DND-41 (cell line): ENCODE measurements at regions not wholly inside any gene's neighbourhood (a gene's known extent, or its start where the extent isn't known, plus 50 kb on each side); places are given as distances from the start of the nearest gene placed in this dataset.

ENCODE experiments used
- ATAC-seq: fragments of 200-7000 bp; cut with Tn5 transposase; 3 replicates; pipeline ENCODE4 v1.9.1; 2021; ENCODE audit warnings: low read depth; ENCODE audit not compliant: insufficient read depth
- DNase-seq: peaks from one replicate; pipeline ENCODE4 v3.0.0-alpha.2; 2020
- H2AFZ ChIP-seq: 2 replicates; pipeline ENCODE4 v1.6.0; 2012; ENCODE audit warnings: low read depth, low read length
- H3K27ac ChIP-seq: 2 replicates; pipeline ENCODE4 v1.5.1; 2012; ENCODE audit warnings: low read length, inconsistent platforms
- H3K27me3 ChIP-seq: fragments of 200-600 bp; sonication (generic); 2 replicates; pipeline ENCODE4 v1.6.0; 2012; ENCODE audit warnings: low read length, mild to moderate bottlenecking, inconsistent platforms; ENCODE audit not compliant: insufficient read depth, poor library complexity
- H3K36me3 ChIP-seq: 2 replicates; pipeline ENCODE4 v1.5.1; 2012; ENCODE audit warnings: low read length, inconsistent platforms; ENCODE audit not compliant: insufficient read depth
- H3K4me1 ChIP-seq: 2 replicates; pipeline ENCODE4 v1.5.1; 2012; ENCODE audit warnings: mild to moderate bottlenecking, low read length; ENCODE audit not compliant: insufficient read depth
- H3K4me2 ChIP-seq: 2 replicates; pipeline ENCODE4 v1.6.0; 2012; ENCODE audit warnings: mild to moderate bottlenecking, moderate library complexity, low read length, inconsistent platforms; ENCODE audit not compliant: insufficient read depth
- H3K4me3 ChIP-seq, 2 experiments: fragments of 200-600 bp in 1 of 2; shearing (Covaris generic) in 1 of 2; 2 replicates each; pipeline ENCODE4 v1.5.1; 2012 to 2016; ENCODE audit warnings: inconsistent platforms in 2 of 2, low read length in 2 of 2, mild to moderate bottlenecking in 2 of 2, low read depth in 1 of 2, moderate library complexity in 1 of 2
- H3K79me2 ChIP-seq: 2 replicates; pipeline ENCODE4 v1.6.0; 2012; ENCODE audit warnings: low read length, inconsistent platforms; ENCODE audit not compliant: insufficient read depth
- H3K9ac ChIP-seq: 2 replicates; pipeline ENCODE4 v1.6.0; 2012; ENCODE audit warnings: low read depth, mild to moderate bottlenecking, inconsistent platforms, low read length, moderate library complexity
- H3K9me3 ChIP-seq: 2 replicates; pipeline ENCODE4 v1.5.1; 2012; ENCODE audit warnings: low read length, moderate library complexity, mild to moderate bottlenecking, inconsistent platforms; ENCODE audit not compliant: insufficient read depth, severe bottlenecking
- H4K20me1 ChIP-seq: 2 replicates; pipeline ENCODE4 v1.6.0; 2012; ENCODE audit warnings: low read length; ENCODE audit not compliant: insufficient read depth
- EZH2 ChIP-seq: IDR thresholded peaks from 3 replicates; pipeline ENCODE4 v1.6.1; 2012; ENCODE audit warnings: borderline replicate concordance, low read depth, mild to moderate bottlenecking, moderate library complexity, low read length, inconsistent platforms; ENCODE audit not compliant: severe bottlenecking
- TF ChIP-seq, protein P1 (sequence below): IDR thresholded peaks from 2 replicates; pipeline ENCODE4 v1.5.1; 2012; ENCODE audit warnings: borderline replicate concordance, low read length, moderate library complexity, mild to moderate bottlenecking; ENCODE audit not compliant: poor library complexity, severe bottlenecking; ENCODE audit errors: extremely low read depth

- Histone ChIP-seq H3K9ac (no peak overlapping the region), H3K9me3 (no peaks in the 10 kb centered on the region), H3K4me1 (no peaks in the 10 kb centered on the region), H3K4me2 (no peak overlapping the region), H3K27me3 (no peaks in the 10 kb centered on the region), H3K36me3 (no peaks in the 10 kb centered on the region), H3K4me3 (no peak overlapping the region), H3K79me2 (no peaks in the 10 kb centered on the region), H3K27ac (no peak overlapping the region), H2AFZ (no peak overlapping the region), H4K20me1 (no peaks in the 10 kb centered on the region)
- TF ChIP-seq, protein P1, sequence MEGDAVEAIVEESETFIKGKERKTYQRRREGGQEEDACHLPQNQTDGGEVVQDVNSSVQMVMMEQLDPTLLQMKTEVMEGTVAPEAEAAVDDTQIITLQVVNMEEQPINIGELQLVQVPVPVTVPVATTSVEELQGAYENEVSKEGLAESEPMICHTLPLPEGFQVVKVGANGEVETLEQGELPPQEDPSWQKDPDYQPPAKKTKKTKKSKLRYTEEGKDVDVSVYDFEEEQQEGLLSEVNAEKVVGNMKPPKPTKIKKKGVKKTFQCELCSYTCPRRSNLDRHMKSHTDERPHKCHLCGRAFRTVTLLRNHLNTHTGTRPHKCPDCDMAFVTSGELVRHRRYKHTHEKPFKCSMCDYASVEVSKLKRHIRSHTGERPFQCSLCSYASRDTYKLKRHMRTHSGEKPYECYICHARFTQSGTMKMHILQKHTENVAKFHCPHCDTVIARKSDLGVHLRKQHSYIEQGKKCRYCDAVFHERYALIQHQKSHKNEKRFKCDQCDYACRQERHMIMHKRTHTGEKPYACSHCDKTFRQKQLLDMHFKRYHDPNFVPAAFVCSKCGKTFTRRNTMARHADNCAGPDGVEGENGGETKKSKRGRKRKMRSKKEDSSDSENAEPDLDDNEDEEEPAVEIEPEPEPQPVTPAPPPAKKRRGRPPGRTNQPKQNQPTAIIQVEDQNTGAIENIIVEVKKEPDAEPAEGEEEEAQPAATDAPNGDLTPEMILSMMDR = no peak
- TF ChIP-seq EZH2 = no peak
- DNase-seq (no peak), ATAC-seq (no peak)
These were observed 121.0 kb upstream of the HAAO start for GRCh38 chr2:42913280-42913878.

DNA sequence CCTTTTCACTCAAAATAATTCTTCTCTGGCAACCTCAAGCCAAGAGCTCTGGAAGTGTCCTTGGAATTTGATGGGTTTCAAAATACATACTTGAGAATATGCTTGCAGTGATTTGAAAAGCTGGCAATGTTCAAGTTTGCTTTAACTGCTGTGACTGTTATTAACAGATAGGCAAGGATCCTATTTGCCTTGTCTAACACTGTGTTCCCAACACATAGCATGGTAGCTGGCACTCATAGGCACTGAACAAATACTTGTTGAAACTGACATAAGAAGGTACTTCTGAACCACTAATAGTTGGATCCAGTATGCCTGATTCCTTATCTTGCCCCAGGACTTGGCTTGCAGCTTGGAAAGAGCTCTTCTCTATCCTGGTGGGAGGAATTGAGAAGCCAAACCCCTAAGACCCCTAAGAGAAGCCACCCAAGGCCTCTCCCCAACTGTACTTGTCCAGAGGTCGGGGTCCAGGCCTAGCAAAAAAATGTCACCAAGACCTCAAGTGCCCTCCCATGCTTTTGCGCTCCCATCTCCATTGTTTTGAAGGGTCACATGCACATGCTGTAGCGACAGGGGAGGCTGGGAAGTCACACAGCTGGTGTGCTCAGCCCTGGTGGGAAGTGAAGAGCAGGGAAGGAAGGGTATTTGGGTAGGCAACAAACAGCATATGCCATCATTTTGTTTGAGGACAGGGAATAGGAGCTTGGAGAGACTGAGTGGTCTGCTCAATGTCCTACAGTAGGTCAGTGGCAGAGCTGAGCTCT is 118.4 kb upstream of the HAAO start:
- Histone ChIP-seq H4K20me1 (no peaks in the 10 kb centered on the region), H3K4me1 (no peaks in the 10 kb centered on the region), H3K27ac (no peak overlapping the region), H2AFZ (no peak overlapping the region), H3K9ac (no peak overlapping the region), H3K36me3 (no peaks in the 10 kb centered on the region), H3K4me2 (no peak overlapping the region), H3K79me2 (no peaks in the 10 kb centered on the region), H3K4me3 (no peak overlapping the region), H3K27me3 (no peaks in the 10 kb centered on the region), H3K9me3 (no peaks in the 10 kb centered on the region)
- DNase-seq (no peak), ATAC-seq (no peak)
- TF ChIP-seq EZH2 = no peak
- TF ChIP-seq, protein P1 = no peak

- Histone ChIP-seq H3K36me3 (no peaks in the 10 kb centered on the region), H3K9ac (no peak overlapping the region), H3K9me3 (no peaks in the 10 kb centered on the region), H4K20me1 (no peaks in the 10 kb centered on the region), H2AFZ (no peak overlapping the region), H3K4me3 (no peak overlapping the region), H3K27me3 (no peaks in the 10 kb centered on the region), H3K4me1 (no peaks in the 10 kb centered on the region), H3K27ac (no peak overlapping the region), H3K79me2 (no peaks in the 10 kb centered on the region), H3K4me2 (no peak overlapping the region)
- DNase-seq (no peak), ATAC-seq (no peak)
- no peak for TF ChIP-seq EZH2
- TF ChIP-seq, protein P1 = no peak
These were observed 117.6 kb upstream of the HAAO start for GRCh38 chr2:42909966-42910365.
